ENCODE measurements at regions not wholly inside any gene's neighbourhood (a gene's known extent, or its start where the extent isn't known, plus 50 kb on each side); places are given as distances from the start of the nearest gene placed in this dataset.
A peak's percentile ranks its signal among the peaks of the same experiment; 100 is the strongest.

- TF ChIP-seq, protein P1, sequence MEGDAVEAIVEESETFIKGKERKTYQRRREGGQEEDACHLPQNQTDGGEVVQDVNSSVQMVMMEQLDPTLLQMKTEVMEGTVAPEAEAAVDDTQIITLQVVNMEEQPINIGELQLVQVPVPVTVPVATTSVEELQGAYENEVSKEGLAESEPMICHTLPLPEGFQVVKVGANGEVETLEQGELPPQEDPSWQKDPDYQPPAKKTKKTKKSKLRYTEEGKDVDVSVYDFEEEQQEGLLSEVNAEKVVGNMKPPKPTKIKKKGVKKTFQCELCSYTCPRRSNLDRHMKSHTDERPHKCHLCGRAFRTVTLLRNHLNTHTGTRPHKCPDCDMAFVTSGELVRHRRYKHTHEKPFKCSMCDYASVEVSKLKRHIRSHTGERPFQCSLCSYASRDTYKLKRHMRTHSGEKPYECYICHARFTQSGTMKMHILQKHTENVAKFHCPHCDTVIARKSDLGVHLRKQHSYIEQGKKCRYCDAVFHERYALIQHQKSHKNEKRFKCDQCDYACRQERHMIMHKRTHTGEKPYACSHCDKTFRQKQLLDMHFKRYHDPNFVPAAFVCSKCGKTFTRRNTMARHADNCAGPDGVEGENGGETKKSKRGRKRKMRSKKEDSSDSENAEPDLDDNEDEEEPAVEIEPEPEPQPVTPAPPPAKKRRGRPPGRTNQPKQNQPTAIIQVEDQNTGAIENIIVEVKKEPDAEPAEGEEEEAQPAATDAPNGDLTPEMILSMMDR (IDR thresholded peaks at IDR 0.05; ENCODE audit: low read depth, low read length, missing control alignments): no peak
- DNase-seq (ENCODE audit: low read depth): no peak
- H3K4me3 ChIP-seq (ENCODE audit: low read depth, low read length): no peak overlapping the region
- in situ Hi-C loops (cut with HindIII; ENCODE audit: low sequenced_read_pairs): no loop called here
These were observed 272.6 kb upstream of the CITED2 start for GRCh38 chr6:139647016-139647415.

GRCh38 chr6:139644821-139645220, 270.4 kb upstream of the CITED2 start:
- DNase-seq (ENCODE audit: low read depth): peak; percentile 39
- no peak overlapping the region for H3K4me3 ChIP-seq (ENCODE audit: low read depth, low read length)
- TF ChIP-seq, protein P1 (IDR thresholded peaks at IDR 0.05; ENCODE audit: low read depth, low read length, missing control alignments): no peak
- in situ Hi-C loops (cut with HindIII; ENCODE audit: low sequenced_read_pairs): no loop called here

DNA sequence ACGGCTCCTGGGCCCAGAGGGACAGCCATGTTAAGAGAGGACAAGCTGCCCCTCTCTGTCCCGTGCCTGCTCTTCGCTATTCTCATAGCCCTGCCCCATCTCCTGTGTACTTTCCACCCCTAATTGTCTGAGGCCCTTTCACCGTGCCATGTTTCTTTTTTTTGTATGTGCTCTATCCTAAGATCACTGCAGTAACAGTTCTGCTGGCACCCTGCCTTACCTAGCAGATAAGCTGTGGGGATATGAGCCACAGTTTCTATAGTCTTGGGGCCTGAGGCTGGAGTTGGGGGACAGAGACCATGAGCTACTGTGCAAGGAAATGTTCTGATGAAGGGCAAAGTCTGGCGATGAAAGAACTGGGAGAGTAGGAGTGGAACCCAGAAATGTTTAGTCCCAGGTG, 269.5 kb upstream of the CITED2 start:
- in situ Hi-C loops (cut with HindIII; ENCODE audit: low sequenced_read_pairs): no loop called here
- TF ChIP-seq, protein P1 (IDR thresholded peaks at IDR 0.05; ENCODE audit: low read depth, low read length, missing control alignments): no peak
- no peak overlapping the region for H3K4me3 ChIP-seq (ENCODE audit: low read depth, low read length)
- no peak for DNase-seq (ENCODE audit: low read depth)

- no peak for DNase-seq (ENCODE audit: low read depth)
- H3K4me3 ChIP-seq (ENCODE audit: low read depth, low read length): no peak overlapping the region
- in situ Hi-C loops (cut with HindIII; ENCODE audit: low sequenced_read_pairs): no loop called here
- TF ChIP-seq, protein P1 (IDR thresholded peaks at IDR 0.05; ENCODE audit: low read depth, low read length, missing control alignments): no peak
These were observed 267.9 kb upstream of the CITED2 start for GRCh38 chr6:139642346-139642745.

DNA sequence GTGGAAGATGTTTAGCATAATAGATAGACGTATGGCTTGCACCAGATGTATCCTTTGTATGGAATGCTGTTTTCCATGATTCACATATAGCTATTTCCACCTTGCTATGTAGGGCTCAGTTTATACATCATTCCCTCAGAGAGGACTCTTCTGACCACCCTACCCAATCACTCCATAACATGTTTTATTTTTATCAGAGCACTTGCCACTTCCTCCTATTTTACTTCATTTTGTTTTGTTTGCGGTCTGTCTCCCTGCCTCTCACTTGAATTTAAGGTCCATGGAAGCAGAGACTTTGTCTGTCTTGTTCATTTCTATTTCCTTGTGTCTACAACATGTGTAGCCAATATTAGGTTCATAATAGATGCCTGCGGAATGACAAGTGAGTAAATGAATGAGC, 266.9 kb upstream of the CITED2 start:
- in situ Hi-C loops (cut with HindIII; ENCODE audit: low sequenced_read_pairs): no loop called here
- TF ChIP-seq, protein P1 (IDR thresholded peaks at IDR 0.05; ENCODE audit: low read depth, low read length, missing control alignments): no peak
- H3K4me3 ChIP-seq (ENCODE audit: low read depth, low read length): no peak overlapping the region
- DNase-seq (ENCODE audit: low read depth): no peak

DNA sequence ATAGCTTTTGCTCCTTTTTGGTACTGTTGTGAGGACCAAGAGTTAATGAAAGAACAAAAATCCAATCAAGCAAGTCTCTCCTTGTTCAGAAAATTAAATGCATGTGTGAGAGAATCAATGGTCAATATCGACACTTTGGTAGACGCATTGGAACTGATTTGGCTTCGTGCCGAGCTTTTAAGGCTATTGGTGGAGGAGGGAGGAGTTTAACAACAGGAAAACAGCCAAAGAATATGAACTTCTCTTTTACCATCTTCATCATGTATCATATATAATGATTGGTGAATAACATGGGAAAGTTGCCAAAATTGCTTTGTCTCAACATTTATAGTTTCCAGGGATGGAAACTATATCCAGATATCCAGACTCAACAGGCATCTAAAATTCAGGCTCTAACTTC, 266.5 kb upstream of the CITED2 start:
- in situ Hi-C loops (cut with HindIII; ENCODE audit: low sequenced_read_pairs): no loop called here
- no peak for DNase-seq (ENCODE audit: low read depth)
- TF ChIP-seq, protein P1 (IDR thresholded peaks at IDR 0.05; ENCODE audit: low read depth, low read length, missing control alignments): no peak
- H3K4me3 ChIP-seq (ENCODE audit: low read depth, low read length): no peak overlapping the region

GRCh38 chr6:139640448-139640847, 266.0 kb upstream of the CITED2 start:
- in situ Hi-C loops (cut with HindIII; ENCODE audit: low sequenced_read_pairs): no loop called here

More at GRCh38 chr6:139640448-139640847, 266.0 kb upstream of the CITED2 start:
- peak; percentile 47 for DNase-seq (ENCODE audit: low read depth)
- no peak overlapping the region for H3K4me3 ChIP-seq (ENCODE audit: low read depth, low read length)
- TF ChIP-seq, protein P1 (IDR thresholded peaks at IDR 0.05; ENCODE audit: low read depth, low read length, missing control alignments): no peak
